ENCODE measurements at regions not wholly inside any gene's neighbourhood (a gene's known extent, or its start where the extent isn't known, plus 50 kb on each side); places are given as distances from the start of the nearest gene placed in this dataset.

DNA sequence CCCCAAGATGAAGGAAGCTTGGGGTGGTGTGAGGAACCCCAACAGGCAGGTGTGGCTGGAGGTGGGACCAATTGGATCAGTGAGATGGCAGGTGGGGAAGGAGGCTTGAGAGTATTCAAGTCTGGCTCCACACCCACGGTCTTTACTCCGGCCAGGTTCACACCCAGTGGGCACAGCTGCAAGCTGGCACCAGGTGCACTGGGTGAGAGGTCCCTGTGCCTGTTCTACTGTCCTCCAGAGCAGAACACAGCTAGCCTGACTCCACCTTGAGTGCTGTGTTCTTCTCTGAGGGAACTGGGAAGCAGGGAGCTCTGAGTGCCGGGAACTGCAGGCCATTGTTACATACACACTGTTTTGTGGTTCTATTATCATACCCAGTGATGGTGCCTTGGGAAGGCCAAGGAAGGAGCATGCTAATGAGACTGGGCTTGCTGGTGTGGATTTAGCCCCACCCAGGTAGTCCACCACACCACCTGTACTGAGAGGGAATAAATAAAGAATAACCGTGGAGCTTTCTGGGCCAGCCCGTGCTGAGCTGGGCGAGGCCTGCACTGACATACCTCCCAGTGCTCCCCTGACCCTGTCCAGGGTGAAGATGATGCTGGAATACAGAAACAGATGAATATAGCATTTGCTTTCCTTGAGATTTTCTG is 93.4 kb downstream of the ABHD5 start:
- intact Hi-C loops (cut with micrococcal nuclease), result no loop called here
- Mint-ChIP-seq H3K27ac (no peak overlapping the region), H3K36me3 (no peaks in the 10 kb centered on the region), H3K4me1 (no peaks in the 10 kb centered on the region), H3K4me3 (no peak overlapping the region), H3K9me3 (peaks cover 0 to 2% (median 0%) of the 10 kb centered on the region in 8 donors), H3K27me3 (peaks cover 0 to 6% of the 10 kb centered on the region in 2 donors)
- ChIA-PET CTCF (ENCODE audit: partially characterized antibody) (interaction anchor here (1.5 kb wide), 1 partner anchor 16 kb away, joined by 6 read pairs; no protein-coding TSS in a partner anchor), POLR2A (ENCODE audit: partially characterized antibody) (no interaction called here)
- DNase-seq, result no peak
- Histone ChIP-seq H3K4me3 (ENCODE audit: low read length in 2 of 2) (no peak overlapping the region), H3K4me1 (ENCODE audit: insufficient read depth, low read length) (no peaks in the 10 kb centered on the region), H3K27me3 (ENCODE audit: insufficient read depth, low read length) (no peaks in the 10 kb centered on the region), H3K36me3 (ENCODE audit: insufficient read depth, low read length) (no peaks in the 10 kb centered on the region), H3K27ac (ENCODE audit: low read depth, low read length) (no peak overlapping the region), H3K9me3 (ENCODE audit: control insufficient read depth in 1 of 2, low read length in 2 of 2) (no peaks in the 10 kb centered on the region)

DNA sequence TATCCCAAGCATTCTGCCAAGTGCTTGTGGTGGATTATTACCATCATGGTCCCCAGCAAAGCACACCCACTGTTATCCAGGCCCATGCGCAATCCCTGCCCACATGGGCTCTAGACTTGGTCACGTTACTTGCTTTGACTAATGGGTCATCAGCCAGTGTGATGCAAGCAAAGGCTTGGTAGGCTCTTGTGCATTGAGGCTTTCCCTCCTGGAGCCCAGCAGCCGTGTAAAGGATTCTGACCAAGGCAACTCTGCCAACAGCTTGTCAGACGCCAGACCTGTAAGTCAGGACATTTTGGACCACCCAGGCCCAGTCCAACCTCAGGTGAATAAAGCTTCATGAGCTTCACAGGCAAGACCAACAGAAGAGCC is 93.9 kb downstream of the ABHD5 start:
- POLR2A ChIA-PET (ENCODE audit: partially characterized antibody), result no interaction called here

DNA sequence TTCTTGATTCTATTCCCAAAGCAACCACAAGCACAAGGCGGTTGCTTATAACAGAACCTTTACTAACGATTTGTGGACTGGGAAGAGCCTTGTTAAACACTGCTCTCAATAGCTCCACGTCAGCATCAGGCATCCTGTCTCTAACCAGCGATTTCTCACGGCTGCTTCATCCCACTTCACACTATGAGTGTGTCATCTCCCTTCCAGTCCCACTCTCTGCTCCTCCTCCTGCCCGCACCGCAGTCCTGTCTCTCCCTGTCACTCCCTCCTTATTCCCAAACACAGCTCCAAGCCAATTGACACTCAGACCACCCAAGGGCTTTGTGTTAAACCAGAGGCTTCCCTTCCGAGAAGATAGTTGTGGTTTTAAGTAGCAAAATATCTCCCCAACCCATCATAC is 94.8 kb downstream of the ABHD5 start:
- Mint-ChIP-seq H3K4me1 (no peaks in the 10 kb centered on the region), H3K36me3 (no peaks in the 10 kb centered on the region), H3K27me3 (peaks cover 0 to 9% of the 10 kb centered on the region in 2 donors), H3K4me3 (no peak overlapping the region), H3K9me3 (no peaks in the 10 kb centered on the region), H3K27ac (no peak overlapping the region)
- no peaks in the 10 kb centered on the region for H3K27me3 ChIP-seq (ENCODE audit: insufficient read depth, low read length)
- H3K36me3 ChIP-seq (ENCODE audit: insufficient read depth, low read length), result no peaks in the 10 kb centered on the region
- ChIA-PET CTCF (ENCODE audit: partially characterized antibody) (no interaction called here), POLR2A (ENCODE audit: partially characterized antibody) (no interaction called here)
- H3K4me1 ChIP-seq (ENCODE audit: insufficient read depth, low read length), result no peaks in the 10 kb centered on the region
- no peak for DNase-seq
- no peak overlapping the region for H3K27ac ChIP-seq (ENCODE audit: low read depth, low read length)
- H3K4me3 ChIP-seq (ENCODE audit: low read length in 2 of 2), result no peak overlapping the region
- intact Hi-C loops (cut with micrococcal nuclease), result no loop called here
- no peaks in the 10 kb centered on the region for H3K9me3 ChIP-seq (ENCODE audit: control insufficient read depth in 1 of 2, low read length in 2 of 2)

More for the DNA sequence above, 93.9 kb downstream of the ABHD5 start:
- H3K27ac Mint-ChIP-seq, result no peak overlapping the region
- H3K4me3 Mint-ChIP-seq, result no peak overlapping the region
- no peaks in the 10 kb centered on the region for H3K4me1 ChIP-seq (ENCODE audit: insufficient read depth, low read length)
- no peaks in the 10 kb centered on the region for H3K36me3 Mint-ChIP-seq
- CTCF ChIA-PET (ENCODE audit: partially characterized antibody), result no interaction called here
- no peaks in the 10 kb centered on the region for H3K27me3 ChIP-seq (ENCODE audit: insufficient read depth, low read length)
- H3K27me3 Mint-ChIP-seq, result peaks cover 0 to 6% of the 10 kb centered on the region in 2 donors
- intact Hi-C loops (cut with micrococcal nuclease), result no loop called here
- no peaks in the 10 kb centered on the region for H3K36me3 ChIP-seq (ENCODE audit: insufficient read depth, low read length)
- no peaks in the 10 kb centered on the region for H3K9me3 ChIP-seq (ENCODE audit: control insufficient read depth in 1 of 2, low read length in 2 of 2)
- H3K4me3 ChIP-seq (ENCODE audit: low read length in 2 of 2), result no peak overlapping the region
- no peaks in the 10 kb centered on the region for H3K4me1 Mint-ChIP-seq
- no peak overlapping the region for H3K27ac ChIP-seq (ENCODE audit: low read depth, low read length)
- H3K9me3 Mint-ChIP-seq, result no peaks in the 10 kb centered on the region
- DNase-seq, result no peak

DNA sequence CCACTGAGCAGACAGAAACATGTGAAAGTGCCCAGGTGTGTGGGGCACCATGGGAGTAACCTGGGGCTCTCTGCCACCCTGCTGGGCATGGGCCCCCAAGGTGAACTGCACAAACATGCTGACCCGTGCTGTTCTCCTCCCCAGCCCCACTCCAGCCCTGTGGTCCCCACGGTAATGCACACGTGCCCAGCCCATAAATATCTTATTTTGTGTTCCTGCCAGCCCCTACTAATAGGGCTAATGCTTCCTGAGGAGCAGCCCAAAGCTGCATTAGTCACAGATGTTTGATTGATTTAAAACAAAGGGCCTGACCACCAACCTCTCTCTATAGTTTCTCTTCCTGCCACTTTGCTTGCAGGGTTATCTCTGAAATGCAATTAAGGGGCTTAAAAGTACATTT is 95.4 kb downstream of the ABHD5 start:
- CTCF ChIA-PET (ENCODE audit: partially characterized antibody), result interaction anchor here (1.8 kb wide), 1 partner anchor 17 kb away, joined by 7 read pairs; no protein-coding TSS in a partner anchor
- H3K27ac Mint-ChIP-seq, result no peak overlapping the region

DNA sequence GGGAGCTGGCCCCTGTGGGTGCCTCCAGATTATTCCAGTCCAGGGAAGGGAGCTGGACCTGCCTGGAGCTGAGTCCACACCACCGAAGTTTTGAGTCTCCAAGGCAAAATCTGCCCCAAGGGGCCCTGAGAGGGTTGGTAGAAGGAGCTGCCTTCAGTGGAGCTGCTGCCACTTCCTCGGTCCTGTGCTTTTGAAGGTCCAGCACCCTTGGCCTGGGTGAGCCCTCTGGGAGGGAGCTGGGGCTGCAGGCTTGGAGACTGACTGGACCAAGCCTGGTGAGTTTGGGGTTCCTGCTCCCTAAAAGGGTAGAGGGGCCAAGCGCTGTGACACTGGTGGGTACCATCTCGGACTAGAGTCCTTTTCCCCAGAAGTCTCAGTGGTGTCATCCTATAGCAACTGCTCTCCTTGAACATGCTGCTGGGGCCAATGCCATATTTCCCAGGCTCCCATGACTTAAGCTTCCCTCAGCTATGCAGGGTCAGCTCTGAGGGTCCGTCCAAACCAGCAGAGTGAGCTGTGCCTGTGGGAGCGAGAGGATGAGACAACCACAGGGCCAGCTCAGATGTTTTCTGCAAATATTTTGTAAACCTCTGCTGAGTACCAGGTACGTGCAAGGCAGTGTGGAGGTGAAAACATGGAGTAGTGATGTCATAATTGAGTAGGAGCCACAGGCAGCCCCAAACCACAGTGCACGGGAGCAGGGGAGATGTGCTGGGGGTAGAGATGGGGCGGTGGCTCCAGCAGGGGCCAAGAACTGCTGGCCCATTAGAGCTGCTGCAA is 96.0 kb downstream of the ABHD5 start:
- Mint-ChIP-seq H3K9me3 (no peaks in the 10 kb centered on the region), H3K27ac (no peak overlapping the region), H3K36me3 (no peaks in the 10 kb centered on the region), H3K4me1 (no peaks in the 10 kb centered on the region), H3K27me3 (peaks cover 0 to 16% of the 10 kb centered on the region in 2 donors), H3K4me3 (no peak overlapping the region)
- H3K27ac ChIP-seq (ENCODE audit: low read depth, low read length), result no peak overlapping the region
- ChIA-PET POLR2A (ENCODE audit: partially characterized antibody) (no interaction called here), CTCF (ENCODE audit: partially characterized antibody) (interaction anchor here (1.8 kb wide), 1 partner anchor 18 kb away, joined by 7 read pairs; no protein-coding TSS in a partner anchor)
- no peaks in the 10 kb centered on the region for H3K4me1 ChIP-seq (ENCODE audit: insufficient read depth, low read length)
- DNase-seq, result no peak
- no peaks in the 10 kb centered on the region for H3K36me3 ChIP-seq (ENCODE audit: insufficient read depth, low read length)
- no peaks in the 10 kb centered on the region for H3K9me3 ChIP-seq (ENCODE audit: control insufficient read depth in 1 of 2, low read length in 2 of 2)
- intact Hi-C loops (cut with micrococcal nuclease), result no loop called here
- no peaks in the 10 kb centered on the region for H3K27me3 ChIP-seq (ENCODE audit: insufficient read depth, low read length)
- no peak overlapping the region for H3K4me3 ChIP-seq (ENCODE audit: low read length in 2 of 2)

More for the DNA sequence above, 95.4 kb downstream of the ABHD5 start:
- DNase-seq, result no peak
- Histone ChIP-seq H3K27me3 (ENCODE audit: insufficient read depth, low read length) (no peaks in the 10 kb centered on the region), H3K36me3 (ENCODE audit: insufficient read depth, low read length) (no peaks in the 10 kb centered on the region), H3K27ac (ENCODE audit: low read depth, low read length) (no peak overlapping the region), H3K4me3 (ENCODE audit: low read length in 2 of 2) (no peak overlapping the region), H3K4me1 (ENCODE audit: insufficient read depth, low read length) (no peaks in the 10 kb centered on the region), H3K9me3 (ENCODE audit: control insufficient read depth in 1 of 2, low read length in 2 of 2) (no peaks in the 10 kb centered on the region)
- Mint-ChIP-seq H3K36me3 (no peaks in the 10 kb centered on the region), H3K4me3 (no peak overlapping the region), H3K9me3 (no peaks in the 10 kb centered on the region), H3K4me1 (no peaks in the 10 kb centered on the region), H3K27me3 (peaks cover 0 to 12% of the 10 kb centered on the region in 2 donors)
- intact Hi-C loops (cut with micrococcal nuclease), result no loop called here
- POLR2A ChIA-PET (ENCODE audit: partially characterized antibody), result no interaction called here

DNA sequence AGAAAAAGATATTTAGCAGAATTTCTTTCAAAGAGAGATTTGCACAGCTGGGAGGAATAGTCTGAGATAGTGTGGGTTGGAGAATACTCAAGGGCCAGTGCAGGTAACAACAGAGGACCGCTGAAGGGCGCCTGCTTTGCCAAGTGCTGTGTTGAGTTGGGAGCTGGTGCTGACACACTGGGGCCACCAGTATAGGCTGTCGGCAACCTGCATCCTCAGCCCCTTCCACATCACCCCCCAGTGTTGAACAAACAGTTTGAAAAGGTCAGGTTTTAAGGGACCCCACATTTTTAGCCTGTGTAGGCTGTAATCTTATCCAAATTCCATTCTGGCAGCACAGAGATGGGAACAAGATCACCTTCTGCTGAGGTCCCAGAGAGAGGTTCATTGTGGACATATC is 96.6 kb downstream of the ABHD5 start:
- Mint-ChIP-seq H3K4me3 (no peak overlapping the region), H3K27me3 (peaks cover 0 to 18% of the 10 kb centered on the region in 2 donors), H3K9me3 (no peaks in the 10 kb centered on the region), H3K36me3 (no peaks in the 10 kb centered on the region), H3K27ac (no peak overlapping the region), H3K4me1 (no peaks in the 10 kb centered on the region)
- DNase-seq, result no peak
- Histone ChIP-seq H3K27ac (ENCODE audit: low read depth, low read length) (no peak overlapping the region), H3K27me3 (ENCODE audit: insufficient read depth, low read length) (no peaks in the 10 kb centered on the region), H3K4me1 (ENCODE audit: insufficient read depth, low read length) (no peaks in the 10 kb centered on the region), H3K4me3 (ENCODE audit: low read length in 2 of 2) (no peak overlapping the region), H3K9me3 (ENCODE audit: control insufficient read depth in 1 of 2, low read length in 2 of 2) (no peaks in the 10 kb centered on the region), H3K36me3 (ENCODE audit: insufficient read depth, low read length) (no peaks in the 10 kb centered on the region)
- intact Hi-C loops (cut with micrococcal nuclease), result no loop called here
- ChIA-PET POLR2A (ENCODE audit: partially characterized antibody) (no interaction called here), CTCF (ENCODE audit: partially characterized antibody) (interaction anchor here (1.8 kb wide), 1 partner anchor 18 kb away, joined by 7 read pairs; no protein-coding TSS in a partner anchor)

DNA sequence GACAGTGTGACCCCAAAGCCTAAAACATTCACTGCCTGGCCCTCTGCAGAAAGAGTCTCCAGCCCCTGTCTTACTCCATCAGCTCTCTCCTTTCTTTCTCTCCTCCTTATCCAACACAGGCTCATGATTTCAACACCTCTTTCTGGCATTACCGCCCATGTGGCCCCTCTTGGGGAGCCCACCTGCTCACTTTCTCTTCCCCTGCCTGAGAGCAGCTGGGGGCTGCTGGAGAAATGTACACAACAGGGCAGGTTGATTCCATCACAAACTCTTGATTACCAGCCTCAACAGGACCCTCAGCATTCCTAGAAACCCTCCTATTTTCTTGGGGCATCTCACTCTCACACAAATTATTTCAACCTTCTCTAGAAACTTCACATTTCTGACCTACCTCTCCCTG is 98.3 kb downstream of the ABHD5 start:
- no peaks in the 10 kb centered on the region for H3K36me3 ChIP-seq (ENCODE audit: insufficient read depth, low read length)
- H3K4me3 ChIP-seq (ENCODE audit: low read length in 2 of 2), result no peak overlapping the region
- no peak overlapping the region for H3K27ac ChIP-seq (ENCODE audit: low read depth, low read length)
- H3K27me3 Mint-ChIP-seq, result peaks cover 0 to 25% of the 10 kb centered on the region in 2 donors
- H3K36me3 Mint-ChIP-seq, result no peaks in the 10 kb centered on the region
- no peaks in the 10 kb centered on the region for H3K4me1 Mint-ChIP-seq
- CTCF ChIA-PET (ENCODE audit: partially characterized antibody), result no interaction called here
- no peak for DNase-seq
- no peaks in the 10 kb centered on the region for H3K9me3 Mint-ChIP-seq
- H3K4me1 ChIP-seq (ENCODE audit: insufficient read depth, low read length), result no peaks in the 10 kb centered on the region
- POLR2A ChIA-PET (ENCODE audit: partially characterized antibody), result no interaction called here
- intact Hi-C loops (cut with micrococcal nuclease), result no loop called here
- H3K27ac Mint-ChIP-seq, result no peak overlapping the region
- no peaks in the 10 kb centered on the region for H3K27me3 ChIP-seq (ENCODE audit: insufficient read depth, low read length)
- no peak overlapping the region for H3K4me3 Mint-ChIP-seq
- no peaks in the 10 kb centered on the region for H3K9me3 ChIP-seq (ENCODE audit: control insufficient read depth in 1 of 2, low read length in 2 of 2)
